HepG2 (cell line): ENCODE measurements at regions not wholly inside any gene's neighbourhood (a gene's known extent, or its start where the extent isn't known, plus 50 kb on each side); places are given as distances from the start of the nearest gene placed in this dataset.
"Not testable (repeated sequence)": the region's sequence is repeated elsewhere in the genome, so short reads cannot be mapped to it uniquely, and the experiment has no call there.

Experiments
- ATAC-seq: fragments of 200-7000 bp; cut with Tn5 transposase; 3 replicates; pipeline ENCODE4 v1.9.1; 2020; ENCODE audit warnings: mild to moderate bottlenecking, moderate library complexity
- BruUV-seq: library from RNA; stranded (reverse); fragments of 400-500 nt; replicated peaks from 2 replicates; lab custom pipeline; 2021; lab: Mats Ljungman, UMichigan
- CTCF ChIA-PET: fragments of 300-600 bp; formaldehyde crosslinking; extraction: SDS; loops from one replicate; lab custom pipeline; 2021; ENCODE audit warnings: low total read pairs, inconsistent platforms, low intra/inter-chr PET ratio; lab: Yijun Ruan, JAX
- POLR2A ChIA-PET: fragments of 350-600 bp; sonication (Branson Sonifier 250); formaldehyde crosslinking; loops from one replicate; lab custom pipeline; 2020; ENCODE audit warnings: antibody characterized with exemption, inconsistent platforms; lab: Yijun Ruan, JAX
- DNase-seq: peaks from one replicate; pipeline ENCODE4 v3.0.0-alpha.2; 2015; ENCODE audit warnings: low spot score
- FAIRE-seq: peaks from 3 replicates; lab custom pipeline; 2011; peaks lifted over from hg19 to GRCh38; lab: Jason Lieb, UNC
- H2AFZ ChIP-seq: one replicate; pipeline ENCODE4 v1.6.1; 2011; ENCODE audit warnings: low read length, inconsistent platforms
- H3K27ac ChIP-seq: fragments of 300-600 bp; 3 replicates; pipeline ENCODE4 v1.8.0; 2011; ENCODE audit warnings: mixed run types, mild to moderate bottlenecking, mixed read lengths, low read length, inconsistent platforms; ENCODE audit not compliant: insufficient read depth; ENCODE audit errors: extremely low read length
- H3K27me3 ChIP-seq, 2 experiments: fragments of 200-600 bp in 1 of 2; 2 replicates in 1 of 2; 3 replicates in 1 of 2; pipeline versions ENCODE4 v1.6.0 to v1.8.0; 2011; ENCODE audit warnings: low read length in 2 of 2, mild to moderate bottlenecking in 2 of 2, moderate library complexity in 2 of 2, inconsistent platforms in 1 of 2; ENCODE audit not compliant: insufficient read depth in 2 of 2, control insufficient read depth in 1 of 2
- H3K36me3 ChIP-seq, 2 experiments: fragments of 200-600 bp in 1 of 2; replicated peaks in 1 of 2; 2 replicates in 1 of 2; 3 replicates in 1 of 2; pipeline versions ENCODE4 v1.5.1 to v1.8.0; 2011; ENCODE audit warnings: low read length in 2 of 2, inconsistent platforms in 1 of 2; ENCODE audit not compliant: insufficient read depth in 2 of 2, control insufficient read depth in 1 of 2
- H3K4me1 ChIP-seq: 2 replicates; pipeline ENCODE4 v1.5.1; 2012; ENCODE audit warnings: low read length, inconsistent platforms; ENCODE audit not compliant: insufficient read depth
- H3K4me2 ChIP-seq: 2 replicates; pipeline ENCODE4 v1.6.0; 2011; ENCODE audit warnings: low read depth, low read length, inconsistent platforms
- H3K4me3 ChIP-seq, 3 experiments: fragments of 200-600 bp in 1 of 3; sonication (generic), shearing (Covaris generic) in 1 of 3; replicated peaks in 1 of 3; 2 replicates each; pipeline ENCODE4 v1.5.1; 2011 to 2016; ENCODE audit warnings: low read length in 3 of 3, inconsistent platforms in 2 of 3, low read depth in 2 of 3, mild to moderate bottlenecking in 2 of 3, control low read depth in 1 of 3, mixed read lengths in 1 of 3; ENCODE audit not compliant: insufficient read depth in 1 of 3
- H3K79me2 ChIP-seq: one replicate; pipeline ENCODE4 v1.6.1; 2011; ENCODE audit warnings: low read length, inconsistent platforms; ENCODE audit not compliant: insufficient read depth
- H3K9ac ChIP-seq: 2 replicates; pipeline ENCODE4 v1.6.0; 2011; ENCODE audit warnings: mild to moderate bottlenecking, low read depth, low read length, inconsistent platforms; ENCODE audit not compliant: insufficient read depth
- H3K9me3 ChIP-seq: 2 replicates; pipeline ENCODE4 v1.5.1; 2012; ENCODE audit warnings: mild to moderate bottlenecking, low read length
- H4K20me1 ChIP-seq: 2 replicates; pipeline ENCODE4 v1.6.0; 2011; ENCODE audit warnings: inconsistent platforms, mild to moderate bottlenecking, low read length, moderate library complexity; ENCODE audit not compliant: insufficient read depth
- CREB1 ChIP-seq, 2 experiments: fragments of 450-650 bp in 1 of 2; IDR thresholded peaks; 2 replicates each; pipeline ENCODE4 v1.6.1; 2016 to 2017; ENCODE audit warnings: control low read depth in 1 of 2, mild to moderate bottlenecking in 1 of 2, missing compliant biosample characterization in 1 of 2, missing genetic modification characterization in 1 of 2
- WGBS: methylation state at CpG from one replicate; pipeline ENCODE4 v1.1.6; 2017; ENCODE audit warnings: low lambda C conversion rate; 5-methylcytosine and 5-hydroxymethylcytosine counted together
- in situ Hi-C: cut with HindIII; loops from 2 replicates; pipeline ENCODE4 v1.10.0; 2017; ENCODE audit warnings: low pct_unique_long_range_greater_than_20kb; ENCODE audit not compliant: extremely low pct_ligation_motif_present
- intact Hi-C: fragments of 100-400 bp; cut with micrococcal nuclease; formaldehyde crosslinking; loops from one replicate; pipeline ENCODE4 v1.10.0; 2022; ENCODE audit not compliant: unreplicated experiment

DNA sequence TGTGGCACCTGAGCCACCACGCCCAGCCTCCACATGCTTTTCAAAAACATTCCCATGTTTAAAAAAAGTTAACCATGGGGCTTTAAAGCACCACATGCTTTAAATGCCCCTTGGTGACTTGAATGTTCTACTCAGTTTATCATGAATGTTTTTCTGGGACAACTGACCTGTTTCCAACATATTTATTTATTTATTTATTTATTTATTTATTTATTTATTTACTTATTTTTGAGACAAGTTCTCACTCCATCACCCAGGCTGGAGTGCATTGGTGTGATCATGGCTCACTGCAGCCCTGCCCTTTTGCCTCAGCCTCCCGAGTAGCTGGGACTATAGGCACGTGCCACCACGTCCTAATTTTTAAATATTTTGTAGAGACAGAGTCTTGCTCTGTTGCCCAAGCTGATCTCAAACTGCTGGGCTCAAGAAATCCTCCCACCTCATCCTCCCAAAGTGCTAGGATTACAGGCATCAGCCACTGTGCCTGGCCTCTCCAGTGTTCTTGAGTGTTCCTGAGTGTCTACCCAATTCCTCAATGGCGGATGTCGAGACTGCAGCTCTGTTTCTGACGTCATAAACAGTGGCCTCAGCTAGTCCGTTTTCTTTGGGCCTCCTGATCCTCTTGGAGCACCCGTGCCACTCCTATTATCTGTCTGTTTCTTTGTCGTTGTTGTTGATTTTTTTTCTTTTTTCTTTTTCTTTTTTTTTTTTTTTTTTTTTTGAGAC, 185.7 kb upstream of the TP53TG3 start:
- DNase-seq; H3K36me3 ChIP-seq; H3K4me1 ChIP-seq; FAIRE-seq; H4K20me1 ChIP-seq; BruUV-seq; H3K27ac ChIP-seq; H3K79me2 ChIP-seq; H3K4me3 ChIP-seq; H2AFZ ChIP-seq; intact Hi-C loops; in situ Hi-C loops; POLR2A ChIA-PET; CTCF ChIA-PET; H3K27me3 ChIP-seq; H3K4me2 ChIP-seq; H3K9me3 ChIP-seq; H3K9ac ChIP-seq; ATAC-seq; TF ChIP-seq CREB1 (CRISPR knock-in tag; IDR thresholded peaks at IDR 0.05): not testable (repeated sequence)
- TF ChIP-seq CREB1 (IDR thresholded peaks at IDR 0.05) = peak; percentile 77
- WGBS = 22% methylated on average over 9 of the region's 10 CpGs

DNA sequence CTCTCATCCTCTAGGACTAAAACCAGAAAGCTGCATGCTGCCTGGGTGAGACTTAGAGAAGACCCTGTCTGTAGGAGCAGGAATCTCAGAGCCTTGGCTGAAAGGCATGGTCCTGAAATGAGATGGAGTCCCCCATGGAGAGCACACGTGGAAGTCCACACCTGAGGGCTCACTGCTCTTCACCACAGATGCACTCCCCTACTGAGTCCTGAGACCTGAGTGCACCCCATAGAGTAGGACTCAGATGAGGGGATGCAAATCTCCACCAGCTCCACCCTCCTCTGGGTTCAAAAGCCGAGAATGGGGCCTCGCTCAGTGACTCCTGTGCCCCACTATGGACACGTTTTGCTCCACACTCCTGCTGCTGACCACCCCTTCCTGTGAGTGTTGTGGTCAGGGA, 171.4 kb upstream of the TP53TG3 start:
- H3K4me1 ChIP-seq, H3K27ac ChIP-seq, H3K9ac ChIP-seq, FAIRE-seq, H4K20me1 ChIP-seq, CTCF ChIA-PET, H3K36me3 ChIP-seq, intact Hi-C loops, H3K9me3 ChIP-seq, ATAC-seq, in situ Hi-C loops, H3K27me3 ChIP-seq, H3K4me3 ChIP-seq, DNase-seq, H2AFZ ChIP-seq, BruUV-seq, H3K79me2 ChIP-seq, H3K4me2 ChIP-seq, POLR2A ChIA-PET: not testable (repeated sequence)
- 6% methylated on average over 3 of the region's 4 CpGs for WGBS

- H3K79me2 ChIP-seq, H3K4me1 ChIP-seq, H3K27me3 ChIP-seq, H3K36me3 ChIP-seq, H2AFZ ChIP-seq, H3K27ac ChIP-seq, CTCF ChIA-PET, H3K4me2 ChIP-seq, H3K9ac ChIP-seq, in situ Hi-C loops, H3K4me3 ChIP-seq, H4K20me1 ChIP-seq, FAIRE-seq, BruUV-seq, POLR2A ChIA-PET, H3K9me3 ChIP-seq, ATAC-seq, DNase-seq, intact Hi-C loops: not testable (repeated sequence)
- WGBS = 18% methylated on average over 13 of the region's 17 CpGs
Measured at GRCh38 chr16:32845572-32845971, 169.6 kb upstream of the TP53TG3 start.
